HepG2 (cell line): ENCODE measurements at regions not wholly inside any gene's neighbourhood (a gene's known extent, or its start where the extent isn't known, plus 50 kb on each side); places are given as distances from the start of the nearest gene placed in this dataset.

Experiments
- ATAC-seq: fragments of 200-7000 bp; cut with Tn5 transposase; 3 replicates; pipeline ENCODE4 v1.9.1; 2020; ENCODE audit warnings: mild to moderate bottlenecking, moderate library complexity
- BruUV-seq: library from RNA; stranded (reverse); fragments of 400-500 nt; replicated peaks from 2 replicates; lab custom pipeline; 2021; lab: Mats Ljungman, UMichigan
- CTCF ChIA-PET: fragments of 300-600 bp; formaldehyde crosslinking; extraction: SDS; loops from one replicate; lab custom pipeline; 2021; ENCODE audit warnings: low total read pairs, inconsistent platforms, low intra/inter-chr PET ratio; lab: Yijun Ruan, JAX
- POLR2A ChIA-PET: fragments of 350-600 bp; sonication (Branson Sonifier 250); formaldehyde crosslinking; loops from one replicate; lab custom pipeline; 2020; ENCODE audit warnings: antibody characterized with exemption, inconsistent platforms; lab: Yijun Ruan, JAX
- DNase-seq: peaks from one replicate; pipeline ENCODE4 v3.0.0-alpha.2; 2015; ENCODE audit warnings: low spot score
- FAIRE-seq: peaks from 3 replicates; lab custom pipeline; 2011; peaks lifted over from hg19 to GRCh38; lab: Jason Lieb, UNC
- H2AFZ ChIP-seq: one replicate; pipeline ENCODE4 v1.6.1; 2011; ENCODE audit warnings: low read length, inconsistent platforms
- H3K27ac ChIP-seq: fragments of 300-600 bp; 3 replicates; pipeline ENCODE4 v1.8.0; 2011; ENCODE audit warnings: mixed run types, mild to moderate bottlenecking, mixed read lengths, low read length, inconsistent platforms; ENCODE audit not compliant: insufficient read depth; ENCODE audit errors: extremely low read length
- H3K27me3 ChIP-seq, 2 experiments: fragments of 200-600 bp in 1 of 2; 2 replicates in 1 of 2; 3 replicates in 1 of 2; pipeline versions ENCODE4 v1.6.0 to v1.8.0; 2011; ENCODE audit warnings: low read length in 2 of 2, mild to moderate bottlenecking in 2 of 2, moderate library complexity in 2 of 2, inconsistent platforms in 1 of 2; ENCODE audit not compliant: insufficient read depth in 2 of 2, control insufficient read depth in 1 of 2
- H3K36me3 ChIP-seq, 2 experiments: fragments of 200-600 bp in 1 of 2; replicated peaks in 1 of 2; 2 replicates in 1 of 2; 3 replicates in 1 of 2; pipeline versions ENCODE4 v1.5.1 to v1.8.0; 2011; ENCODE audit warnings: low read length in 2 of 2, inconsistent platforms in 1 of 2; ENCODE audit not compliant: insufficient read depth in 2 of 2, control insufficient read depth in 1 of 2
- H3K4me1 ChIP-seq: 2 replicates; pipeline ENCODE4 v1.5.1; 2012; ENCODE audit warnings: low read length, inconsistent platforms; ENCODE audit not compliant: insufficient read depth
- H3K4me2 ChIP-seq: 2 replicates; pipeline ENCODE4 v1.6.0; 2011; ENCODE audit warnings: low read depth, low read length, inconsistent platforms
- H3K4me3 ChIP-seq, 3 experiments: fragments of 200-600 bp in 1 of 3; sonication (generic), shearing (Covaris generic) in 1 of 3; replicated peaks in 1 of 3; 2 replicates each; pipeline ENCODE4 v1.5.1; 2011 to 2016; ENCODE audit warnings: low read length in 3 of 3, inconsistent platforms in 2 of 3, low read depth in 2 of 3, mild to moderate bottlenecking in 2 of 3, control low read depth in 1 of 3, mixed read lengths in 1 of 3; ENCODE audit not compliant: insufficient read depth in 1 of 3
- H3K79me2 ChIP-seq: one replicate; pipeline ENCODE4 v1.6.1; 2011; ENCODE audit warnings: low read length, inconsistent platforms; ENCODE audit not compliant: insufficient read depth
- H3K9ac ChIP-seq: 2 replicates; pipeline ENCODE4 v1.6.0; 2011; ENCODE audit warnings: mild to moderate bottlenecking, low read depth, low read length, inconsistent platforms; ENCODE audit not compliant: insufficient read depth
- H3K9me3 ChIP-seq: 2 replicates; pipeline ENCODE4 v1.5.1; 2012; ENCODE audit warnings: mild to moderate bottlenecking, low read length
- H4K20me1 ChIP-seq: 2 replicates; pipeline ENCODE4 v1.6.0; 2011; ENCODE audit warnings: inconsistent platforms, mild to moderate bottlenecking, low read length, moderate library complexity; ENCODE audit not compliant: insufficient read depth
- KAT8 ChIP-seq: IDR thresholded peaks from 2 replicates; pipeline ENCODE4 v1.6.1; 2016; ENCODE audit warnings: missing genetic modification reagents, missing compliant biosample characterization
- POLR2AphosphoS2 ChIP-seq: IDR thresholded peaks from 2 replicates; pipeline ENCODE4 v1.6.1; 2011; ENCODE audit warnings: low read depth, low read length, improper control_type of control experiment
- ZNF224 ChIP-seq: sonication (generic); formaldehyde crosslinking; IDR thresholded peaks from 2 replicates; pipeline ENCODE4 v1.5.0; 2020; ENCODE audit warnings: mild to moderate bottlenecking, missing genetic modification reagents
- ZNF609 ChIP-seq: sonication (generic); formaldehyde crosslinking; IDR thresholded peaks from 2 replicates; pipeline ENCODE4 v1.4.0; 2020; ENCODE audit warnings: mild to moderate bottlenecking, missing genetic modification reagents, borderline replicate concordance
- WGBS: methylation state at CpG from one replicate; pipeline ENCODE4 v1.1.6; 2017; ENCODE audit warnings: low lambda C conversion rate; 5-methylcytosine and 5-hydroxymethylcytosine counted together
- in situ Hi-C: cut with HindIII; loops from 2 replicates; pipeline ENCODE4 v1.10.0; 2017; ENCODE audit warnings: low pct_unique_long_range_greater_than_20kb; ENCODE audit not compliant: extremely low pct_ligation_motif_present
- intact Hi-C: fragments of 100-400 bp; cut with micrococcal nuclease; formaldehyde crosslinking; loops from one replicate; pipeline ENCODE4 v1.10.0; 2022; ENCODE audit not compliant: unreplicated experiment

DNA sequence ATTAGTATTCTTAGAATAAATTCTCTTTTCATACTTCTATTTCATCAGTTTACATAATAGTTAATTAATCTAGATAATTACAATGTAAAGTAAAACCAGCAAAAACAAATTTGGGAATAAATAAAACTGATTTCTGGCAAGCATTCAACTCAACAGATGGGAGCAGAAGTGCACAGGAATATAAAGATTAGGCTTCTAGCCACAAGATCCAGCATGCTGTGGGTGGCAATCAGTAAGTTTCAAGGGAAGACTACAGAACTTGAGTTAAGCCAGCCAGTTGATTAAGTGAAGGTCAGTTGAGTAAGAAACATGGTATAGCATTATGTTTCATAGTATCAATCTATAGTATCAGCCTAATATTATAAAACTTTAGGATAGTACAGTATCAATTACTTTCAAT, 324.2 kb upstream of the AADAT start (continued):
- TF ChIP-seq ZNF609 (CRISPR knock-in tag) (no peak), ZNF224 (CRISPR knock-in tag) (no peak), KAT8 (CRISPR knock-in tag) (no peak)

GRCh38 chr4:170400361-170400760, 310.6 kb upstream of the AADAT start:
- CTCF ChIA-PET: no interaction called here
- no peak overlapping the region for H3K4me2 ChIP-seq
- H3K27me3 ChIP-seq: no peaks in the 10 kb centered on the region
- H3K27ac ChIP-seq: no peak overlapping the region
- TF ChIP-seq POLR2AphosphoS2: no peak
- TF ChIP-seq, all 625 proteins: peak for 0
- in situ Hi-C loops: no loop called here
- FAIRE-seq (no peak), DNase-seq (no peak), ATAC-seq (no peak)
- H3K9me3 ChIP-seq: no peaks in the 10 kb centered on the region
- no TSS peak for BruUV-seq
- H2AFZ ChIP-seq: no peak overlapping the region
- no peak overlapping the region for H3K4me3 ChIP-seq
- intact Hi-C loops: no loop called here
- H3K9ac ChIP-seq: no peak overlapping the region
- 7% methylated on average over 1 of the region's 1 CpG for WGBS
- no peaks in the 10 kb centered on the region for H3K36me3 ChIP-seq
- no peaks in the 10 kb centered on the region for H3K79me2 ChIP-seq
- H4K20me1 ChIP-seq: no peaks in the 10 kb centered on the region
- POLR2A ChIA-PET: no interaction called here
- no peaks in the 10 kb centered on the region for H3K4me1 ChIP-seq
